Glomerular visceral epithelial cell (primary cell): ENCODE measurements at regions not wholly inside any gene's neighbourhood (a gene's known extent, or its start where the extent isn't known, plus 50 kb on each side); places are given as distances from the start of the nearest gene placed in this dataset.
"Not testable (repeated sequence)": the region's sequence is repeated elsewhere in the genome, so short reads cannot be mapped to it uniquely, and the experiment has no call there.

ENCODE experiments used
- DNase-seq: peaks from one replicate; pipeline ENCODE4 v3.0.0-alpha.2; 2016; ENCODE audit errors: extremely low spot score

DNA sequence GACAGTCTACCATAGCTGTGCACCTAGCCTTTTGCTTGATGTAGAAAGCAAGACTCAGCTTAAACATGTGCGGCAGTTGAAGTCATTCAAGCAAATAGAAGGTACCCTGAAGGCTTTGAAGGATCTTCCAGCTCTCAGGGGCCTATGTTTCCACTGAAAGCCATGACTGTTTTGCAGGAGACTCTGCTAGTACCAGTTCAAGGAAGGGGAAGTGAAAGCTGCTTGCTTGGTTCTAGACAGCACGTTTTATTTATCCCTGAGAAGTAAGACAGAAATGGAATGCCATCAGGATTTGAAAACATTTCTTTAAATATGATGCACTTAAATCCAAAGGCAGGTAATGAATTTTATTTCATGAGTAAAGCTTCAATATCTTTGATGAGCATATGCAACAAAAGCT, 311.4 kb downstream of the PDCD6IP start:
- DNase-seq = no peak

- no peak for DNase-seq
Observed at GRCh38 chr3:34111361-34111760, 312.9 kb downstream of the PDCD6IP start.

- DNase-seq = not testable (repeated sequence)
Observed at GRCh38 chr3:34112261-34112660, 313.8 kb downstream of the PDCD6IP start.

- no peak for DNase-seq
Observed at GRCh38 chr3:34131091-34131490, 332.7 kb downstream of the PDCD6IP start.

GRCh38 chr3:34132069-34132692, 333.8 kb downstream of the PDCD6IP start:
- DNase-seq = no peak

DNA sequence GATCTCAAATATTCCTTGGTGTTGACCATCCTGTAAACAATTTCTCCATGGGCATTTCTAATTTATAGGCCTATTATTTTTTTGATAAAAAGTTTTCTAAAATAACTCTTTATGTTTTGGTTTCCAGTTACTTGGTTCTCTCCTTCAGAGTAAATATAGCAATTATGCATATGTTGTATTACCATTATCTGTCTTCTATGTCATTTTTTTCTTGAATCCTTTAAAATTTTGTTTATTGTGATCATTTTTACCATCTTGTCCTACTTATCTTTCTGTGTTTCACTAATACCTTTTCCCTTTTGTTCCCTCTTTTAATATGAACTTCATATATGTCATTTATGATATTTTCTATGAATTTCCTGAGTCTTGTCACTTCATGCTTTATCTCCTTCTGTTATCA, 341.1 kb downstream of the PDCD6IP start:
- DNase-seq = no peak

GRCh38 chr3:34140616-34141015, 342.2 kb downstream of the PDCD6IP start:
- DNase-seq = no peak

- DNase-seq = no peak
Observed at GRCh38 chr3:34141841-34142337, 343.5 kb downstream of the PDCD6IP start.

DNA sequence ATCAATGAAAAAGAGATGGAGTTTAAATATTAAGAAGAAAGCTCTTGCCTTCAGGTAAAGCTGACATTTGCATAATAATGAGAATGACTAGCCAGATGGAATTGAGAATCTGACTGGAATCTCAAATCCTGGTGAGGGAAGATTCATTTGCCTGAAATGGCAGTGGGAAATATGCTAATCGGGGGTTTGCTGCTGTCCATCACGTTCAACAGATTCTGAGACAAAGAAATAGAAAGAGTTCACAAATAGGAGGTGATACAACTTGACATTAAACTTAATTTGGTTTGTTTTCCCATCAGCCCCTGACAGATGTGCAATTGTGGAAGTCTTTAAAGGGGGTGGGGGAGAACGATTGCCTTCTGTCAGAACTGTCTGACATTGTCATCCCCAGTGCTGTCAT, 347.4 kb downstream of the PDCD6IP start:
- DNase-seq = no peak

DNA sequence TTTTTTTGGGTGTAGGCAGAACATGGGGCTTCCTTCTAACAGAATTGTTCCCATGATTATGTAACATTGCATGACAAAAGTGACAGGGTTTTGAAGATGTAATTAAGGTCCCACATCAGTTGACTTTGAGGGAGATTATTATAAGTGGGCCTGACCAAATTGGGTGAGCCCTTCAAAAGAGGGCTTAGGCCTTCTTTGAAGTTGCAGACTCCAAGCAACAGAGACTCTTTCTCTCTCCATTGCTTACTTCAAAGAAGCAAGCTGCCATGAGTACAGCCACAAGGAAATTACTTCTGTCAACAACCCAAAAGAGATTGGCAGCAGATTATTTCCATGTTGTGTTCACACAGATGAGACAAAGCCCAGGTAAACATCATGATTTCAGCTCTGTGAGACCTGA, 348.2 kb downstream of the PDCD6IP start:
- no peak for DNase-seq

DNA sequence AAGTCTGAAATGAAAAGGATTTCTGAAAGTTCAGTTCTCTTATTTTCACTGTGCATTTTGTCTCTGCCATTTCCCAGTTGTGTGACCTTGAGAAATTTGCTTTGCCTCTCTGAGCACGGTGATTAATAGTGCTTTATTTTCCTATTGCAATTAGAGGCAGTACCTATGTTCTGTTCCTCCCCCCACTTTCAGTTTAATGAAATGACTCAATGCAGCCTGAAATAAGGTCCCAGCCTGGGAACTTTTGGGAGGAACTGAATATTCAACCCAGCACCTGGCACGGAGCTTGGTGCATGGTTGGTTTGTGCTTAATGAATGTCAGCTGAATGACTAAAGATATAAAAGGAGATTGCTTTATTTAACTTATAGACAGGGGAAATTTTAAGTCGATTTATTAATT, 352.6 kb downstream of the PDCD6IP start:
- DNase-seq = no peak

GRCh38 chr3:34152656-34153055, 354.2 kb downstream of the PDCD6IP start:
- no peak for DNase-seq

- no peak for DNase-seq
Observed at GRCh38 chr3:34155108-34155507, 356.7 kb downstream of the PDCD6IP start.

DNA sequence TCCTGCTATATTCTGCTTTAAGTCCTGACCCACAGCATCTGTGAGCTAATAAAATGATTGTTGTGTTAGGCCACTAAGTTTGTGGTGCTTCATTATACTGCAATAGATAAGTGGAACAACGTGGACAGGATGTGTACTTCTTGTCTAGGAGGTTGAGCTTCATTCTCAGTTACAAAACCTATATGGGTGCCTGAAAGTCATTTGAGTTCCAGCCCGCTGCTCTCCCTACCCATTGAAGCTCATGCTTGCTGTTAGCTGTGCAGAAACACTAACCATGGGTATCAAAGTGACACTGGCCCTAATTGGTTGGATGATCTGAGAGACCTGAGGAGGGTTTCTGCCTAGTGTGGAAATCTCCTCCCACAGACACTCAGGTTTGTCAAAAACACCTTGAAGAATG, 357.2 kb downstream of the PDCD6IP start:
- DNase-seq = no peak

DNA sequence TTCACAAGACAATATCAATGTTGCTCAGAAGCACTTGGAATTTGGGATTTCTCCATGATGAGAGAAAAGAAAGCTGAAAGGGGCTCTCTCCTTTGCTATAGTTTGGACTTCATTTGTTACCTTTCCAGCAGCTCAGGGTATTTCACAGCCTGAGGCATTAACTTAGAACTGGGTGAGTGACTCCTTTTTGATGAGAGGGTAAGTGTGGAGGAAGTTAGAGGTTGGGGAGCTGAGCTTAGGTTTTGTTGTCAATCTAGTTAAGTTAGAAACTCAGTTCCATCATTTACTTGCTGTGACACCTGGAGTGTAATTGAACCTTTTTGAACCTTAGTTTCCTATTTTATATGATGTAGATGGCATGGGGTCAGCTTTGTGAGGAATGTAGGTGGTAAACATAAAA, 359.1 kb downstream of the PDCD6IP start:
- DNase-seq = no peak

DNA sequence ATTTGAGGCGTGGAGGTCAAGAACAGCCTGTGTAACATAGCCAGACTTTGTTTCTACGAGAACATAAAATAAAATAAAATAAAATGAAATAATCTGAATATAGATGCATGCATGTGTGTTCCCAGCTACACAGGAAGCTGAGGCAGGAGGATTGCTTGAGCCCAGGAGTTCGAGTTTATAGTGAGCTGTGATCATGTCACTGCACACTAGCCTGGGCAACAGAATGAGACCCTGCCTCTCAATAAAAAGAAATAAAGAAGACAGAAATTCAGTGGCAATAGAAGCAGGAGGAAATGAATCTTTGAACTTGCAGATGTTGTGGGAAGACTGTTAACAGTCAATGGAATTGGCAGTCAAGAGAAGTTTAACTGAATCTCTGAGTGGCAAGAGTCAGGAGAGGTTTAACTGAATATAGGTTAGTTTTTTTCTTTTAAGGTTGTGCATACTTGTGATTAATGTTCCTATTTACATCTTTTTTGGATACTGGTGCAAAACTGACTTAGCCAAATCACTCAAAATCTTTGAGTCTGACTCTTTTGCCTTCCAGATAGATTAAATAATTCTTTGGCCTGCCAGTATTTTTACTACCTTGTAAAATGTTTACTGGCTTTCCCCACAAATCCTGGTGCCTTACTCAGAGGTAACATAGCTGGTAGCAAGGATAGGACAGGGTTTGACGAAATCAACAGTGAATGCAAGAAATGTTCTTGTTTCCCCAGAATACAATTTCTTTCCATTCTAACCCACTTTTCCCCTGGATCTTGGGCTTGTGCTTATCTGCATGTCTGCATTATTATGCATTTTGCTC, 361.4 kb downstream of the PDCD6IP start:
- DNase-seq = no peak

- not testable (repeated sequence) for DNase-seq
Observed at GRCh38 chr3:34169636-34170035, 371.2 kb downstream of the PDCD6IP start.

DNA sequence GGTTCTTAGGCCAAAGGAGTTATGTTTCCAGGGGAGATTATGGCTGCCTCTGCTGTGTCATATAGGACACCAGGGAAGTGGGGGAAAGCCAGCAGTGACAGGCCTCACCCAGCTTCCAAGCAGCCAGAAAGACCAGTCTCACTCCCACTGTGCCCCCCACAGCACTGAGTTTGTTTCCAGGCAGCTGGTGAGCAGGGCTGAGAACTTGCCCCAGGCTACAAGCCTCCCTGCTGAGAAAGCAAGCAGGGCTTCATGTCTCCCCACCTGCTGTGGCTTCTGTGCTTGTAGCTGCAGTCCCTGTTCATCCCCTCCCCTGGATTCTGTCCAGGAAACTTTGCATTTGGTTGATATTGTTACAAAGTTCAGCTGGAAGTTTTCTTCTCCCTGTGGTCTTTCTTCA, 376.3 kb downstream of the PDCD6IP start:
- no peak for DNase-seq

- no peak for DNase-seq
Observed at GRCh38 chr3:34175636-34176176, 377.3 kb downstream of the PDCD6IP start.

- DNase-seq = no peak
Observed at GRCh38 chr3:34176723-34177122, 378.3 kb downstream of the PDCD6IP start.

DNA sequence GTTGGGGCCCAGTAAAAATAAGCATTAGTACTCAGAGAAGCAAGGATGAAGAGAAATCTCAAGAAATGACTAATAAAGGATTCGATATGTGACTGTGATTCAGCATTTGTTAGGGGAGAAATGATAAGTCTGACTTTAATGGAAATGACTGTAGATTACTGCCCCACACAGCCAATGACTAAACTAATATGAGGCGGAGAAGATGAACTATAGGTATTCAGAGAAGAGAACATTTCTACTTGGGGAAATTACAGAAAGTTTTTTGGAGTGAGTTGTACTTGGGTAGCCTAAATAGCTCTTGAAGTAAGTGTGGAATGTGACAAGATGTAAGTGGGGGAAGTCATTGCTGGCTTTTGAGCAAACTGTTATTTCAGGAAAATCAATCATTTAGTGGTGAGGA, 380.0 kb downstream of the PDCD6IP start:
- DNase-seq = no peak

GRCh38 chr3:34179716-34180115, 381.3 kb downstream of the PDCD6IP start:
- no peak for DNase-seq

GRCh38 chr3:34180532-34180931, 382.1 kb downstream of the PDCD6IP start:
- DNase-seq = no peak
